Breast epithelium (tissue), 4 donors: ENCODE measurements at regions not wholly inside any gene's neighbourhood (a gene's known extent, or its start where the extent isn't known, plus 50 kb on each side); places are given as distances from the start of the nearest gene placed in this dataset.

ENCODE experiments used
- DNase-seq, 2 donors: peaks; one replicate each; pipeline ENCODE4 v3.0.0-alpha.2; 2019; ENCODE audit warnings: low spot score in 2 of 2
- H3K27ac ChIP-seq, 2 donors: fragments of 200-600 bp; sonication (generic) in 1 of 2; one replicate each; pipeline ENCODE4 v1.5.1; 2016 to 2019; ENCODE audit warnings: mild to moderate bottlenecking in 1 of 2
- H3K27me3 ChIP-seq, 2 donors: fragments of 200-600 bp; sonication (generic) in 1 of 2; one replicate each; pipeline versions ENCODE4 v1.5.1 to v1.6.0; 2017 to 2019; ENCODE audit warnings: control low read depth in 1 of 2, mild to moderate bottlenecking in 1 of 2
- H3K36me3 ChIP-seq: fragments of 200-600 bp; one replicate; pipeline ENCODE4 v1.5.1; 2019
- H3K4me1 ChIP-seq, 2 donors: fragments of 200-600 bp; sonication (generic); one replicate each; pipeline ENCODE4 v1.5.1; 2016 to 2019; ENCODE audit warnings: control low read depth in 1 of 2
- H3K4me3 ChIP-seq, 3 donors: fragments of 200-600 bp; sonication (generic); 1 replicate in 2 of 3; 2 replicates in 1 of 3; pipeline ENCODE4 v1.5.1; 2016 to 2019; ENCODE audit warnings: mild to moderate bottlenecking in 3 of 3, moderate library complexity in 2 of 3
- H3K9me3 ChIP-seq, 2 donors: fragments of 200-600 bp; sonication (generic) in 1 of 2; one replicate each; pipeline ENCODE4 v1.5.1; 2016 to 2019; ENCODE audit warnings: control low read depth in 1 of 2
- POLR2A ChIP-seq: fragments of 450-650 bp; IDR thresholded peaks from one replicate; pipeline ENCODE4 v1.6.1; 2016; ENCODE audit warnings: antibody characterized with exemption, mild to moderate bottlenecking, moderate library complexity
- POLR2AphosphoS5 ChIP-seq, 3 donors: sonication (generic); formaldehyde crosslinking; IDR thresholded peaks; one replicate each; pipeline ENCODE4 v1.6.1; 2017; ENCODE audit warnings: antibody characterized with exemption in 3 of 3
- intact Hi-C: fragments of 100-400 bp; cut with DNase I; formaldehyde crosslinking; loops from one replicate; pipeline ENCODE4 v1.15.1; 2023; ENCODE audit warnings: low total_unique reads
- TF ChIP-seq, protein P1 (sequence below), 3 donors: fragments of 450-650 bp; IDR thresholded peaks; one replicate each; pipeline ENCODE4 v1.5.1; 2016 to 2017; ENCODE audit warnings: antibody characterized with exemption in 3 of 3, mild to moderate bottlenecking in 3 of 3, moderate library complexity in 3 of 3

DNA sequence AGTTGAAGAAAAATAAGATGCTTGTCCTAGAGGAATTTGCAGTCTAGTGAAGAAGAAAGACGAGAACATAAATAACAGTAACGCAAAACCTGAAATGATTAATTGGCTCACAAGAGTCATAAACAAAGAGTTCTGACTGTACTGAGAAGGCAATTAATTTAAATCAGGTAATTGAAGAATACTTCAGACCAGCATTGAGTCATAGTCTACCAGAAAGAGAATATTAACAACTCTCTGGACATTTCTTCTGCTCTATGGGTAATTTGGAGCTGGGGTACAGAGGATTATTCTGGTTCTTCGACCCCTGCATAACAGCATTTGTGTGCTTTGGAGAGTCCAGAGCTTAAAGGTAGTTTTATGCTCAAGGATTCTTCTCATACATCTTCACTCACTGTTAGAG is 390.3 kb upstream of the DCN start:
- Histone ChIP-seq H3K27me3 (no peaks in the 10 kb centered on the region), H3K4me3 (no peak overlapping the region), H3K9me3 (no peaks in the 10 kb centered on the region), H3K4me1 (no peaks in the 10 kb centered on the region), H3K27ac (no peak overlapping the region), H3K36me3 (no peaks in the 10 kb centered on the region)
- TF ChIP-seq, protein P1, sequence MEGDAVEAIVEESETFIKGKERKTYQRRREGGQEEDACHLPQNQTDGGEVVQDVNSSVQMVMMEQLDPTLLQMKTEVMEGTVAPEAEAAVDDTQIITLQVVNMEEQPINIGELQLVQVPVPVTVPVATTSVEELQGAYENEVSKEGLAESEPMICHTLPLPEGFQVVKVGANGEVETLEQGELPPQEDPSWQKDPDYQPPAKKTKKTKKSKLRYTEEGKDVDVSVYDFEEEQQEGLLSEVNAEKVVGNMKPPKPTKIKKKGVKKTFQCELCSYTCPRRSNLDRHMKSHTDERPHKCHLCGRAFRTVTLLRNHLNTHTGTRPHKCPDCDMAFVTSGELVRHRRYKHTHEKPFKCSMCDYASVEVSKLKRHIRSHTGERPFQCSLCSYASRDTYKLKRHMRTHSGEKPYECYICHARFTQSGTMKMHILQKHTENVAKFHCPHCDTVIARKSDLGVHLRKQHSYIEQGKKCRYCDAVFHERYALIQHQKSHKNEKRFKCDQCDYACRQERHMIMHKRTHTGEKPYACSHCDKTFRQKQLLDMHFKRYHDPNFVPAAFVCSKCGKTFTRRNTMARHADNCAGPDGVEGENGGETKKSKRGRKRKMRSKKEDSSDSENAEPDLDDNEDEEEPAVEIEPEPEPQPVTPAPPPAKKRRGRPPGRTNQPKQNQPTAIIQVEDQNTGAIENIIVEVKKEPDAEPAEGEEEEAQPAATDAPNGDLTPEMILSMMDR (IDR thresholded peaks at IDR 0.05) = no peak
- TF ChIP-seq POLR2A (no peak), POLR2AphosphoS5 (IDR thresholded peaks at IDR 0.05) (no peak)
- intact Hi-C loops = no loop called here
- no peak for DNase-seq

DNA sequence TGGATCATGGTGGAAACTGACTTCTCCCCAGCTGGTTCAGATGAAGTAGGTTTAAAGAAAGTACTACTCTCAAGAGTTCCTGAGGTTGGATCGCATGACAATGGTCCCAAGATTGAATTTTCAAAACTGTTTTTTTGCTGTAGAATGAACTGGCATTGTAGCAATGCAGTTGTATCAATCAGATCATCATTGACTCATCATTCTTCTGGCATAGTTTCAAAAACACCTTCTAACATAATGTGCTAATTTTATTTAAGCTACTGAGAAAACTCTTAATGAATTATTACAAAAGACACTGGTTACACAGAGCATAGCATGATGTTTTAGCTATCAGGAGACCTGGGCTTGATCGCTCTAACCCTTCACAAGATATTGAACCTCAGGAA is 384.5 kb upstream of the DCN start:
- Histone ChIP-seq H3K36me3 (no peaks in the 10 kb centered on the region), H3K9me3 (no peaks in the 10 kb centered on the region), H3K27ac (no peak overlapping the region), H3K4me3 (no peak overlapping the region), H3K4me1 (no peaks in the 10 kb centered on the region), H3K27me3 (no peaks in the 10 kb centered on the region)
- TF ChIP-seq, protein P1 (IDR thresholded peaks at IDR 0.05) = no peak
- no peak for TF ChIP-seq POLR2A
- no peak for TF ChIP-seq POLR2AphosphoS5 (IDR thresholded peaks at IDR 0.05)
- intact Hi-C loops = no loop called here
- DNase-seq = no peak

DNA sequence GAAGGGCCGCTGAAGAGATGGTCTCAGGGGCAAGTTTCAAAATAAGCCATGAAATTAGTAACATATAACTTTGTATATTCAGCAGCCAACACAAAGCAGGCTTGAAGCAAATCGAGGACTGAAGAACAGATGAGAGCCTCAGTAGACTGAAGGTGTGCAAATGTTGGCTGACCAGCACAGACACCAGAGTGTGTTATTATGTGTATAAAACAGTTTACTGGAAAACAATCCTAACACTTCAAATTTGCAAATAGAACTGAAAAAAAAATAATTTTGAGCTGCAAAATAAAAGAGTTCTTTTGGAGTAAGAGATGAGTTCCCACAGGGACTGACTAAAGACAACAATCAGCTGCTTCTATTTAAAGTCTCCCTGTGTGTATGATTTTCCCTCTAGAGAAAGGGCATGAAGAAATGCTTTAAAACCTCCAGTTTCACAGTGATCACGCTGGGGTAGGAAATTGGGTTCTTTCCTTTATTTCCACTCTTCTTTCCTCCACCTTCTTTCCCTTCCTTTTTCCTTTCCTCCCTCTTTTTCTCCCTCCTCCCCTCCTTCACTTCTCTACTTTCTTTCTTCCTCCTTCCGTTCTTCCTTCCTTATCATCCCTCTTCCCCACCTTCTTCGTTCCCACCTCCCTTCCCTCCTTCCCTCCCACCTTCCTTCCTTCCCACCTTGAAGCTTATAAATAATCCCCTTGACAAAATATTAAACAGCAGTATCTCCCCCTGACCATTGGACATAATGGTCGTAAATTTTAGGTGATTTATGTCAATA is 383.9 kb upstream of the DCN start:
- TF ChIP-seq POLR2AphosphoS5 (IDR thresholded peaks at IDR 0.05) (no peak), POLR2A (no peak)
- TF ChIP-seq, protein P1 (IDR thresholded peaks at IDR 0.05) = no peak
- intact Hi-C loops = no loop called here
- H3K36me3 ChIP-seq = no peaks in the 10 kb centered on the region

DNA sequence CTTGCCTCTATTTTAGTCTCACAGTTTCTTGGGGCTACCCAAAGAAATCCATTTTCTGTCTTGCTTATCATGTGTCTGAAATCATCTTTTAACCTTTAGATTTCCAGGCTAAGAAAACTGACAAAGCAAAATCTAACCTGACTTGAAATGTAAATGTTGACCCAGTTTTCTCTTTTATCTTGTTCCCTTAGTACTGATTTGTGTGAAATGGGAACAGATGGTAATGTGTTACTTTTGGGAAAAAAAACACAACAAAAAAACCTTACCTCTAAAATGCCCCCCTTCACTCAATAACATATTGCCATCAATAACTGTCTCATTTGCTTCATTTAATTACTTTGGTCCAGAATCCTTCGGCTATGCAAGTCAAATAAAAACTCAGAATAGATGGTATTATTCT is 383.2 kb upstream of the DCN start:
- no peak overlapping the region for H3K27ac ChIP-seq
- H3K27me3 ChIP-seq = no peaks in the 10 kb centered on the region
- no peaks in the 10 kb centered on the region for H3K36me3 ChIP-seq
- TF ChIP-seq POLR2A (no peak), POLR2AphosphoS5 (IDR thresholded peaks at IDR 0.05) (no peak)
- TF ChIP-seq, protein P1 (IDR thresholded peaks at IDR 0.05) = no peak
- no peak overlapping the region for H3K4me3 ChIP-seq
- intact Hi-C loops = no loop called here
- H3K9me3 ChIP-seq = no peaks in the 10 kb centered on the region
- no peaks in the 10 kb centered on the region for H3K4me1 ChIP-seq
- no peak for DNase-seq

More for the DNA sequence above, 383.9 kb upstream of the DCN start:
- Histone ChIP-seq H3K27ac (no peak overlapping the region), H3K9me3 (no peaks in the 10 kb centered on the region), H3K4me3 (no peak overlapping the region), H3K4me1 (no peaks in the 10 kb centered on the region), H3K27me3 (no peaks in the 10 kb centered on the region)
- no peak for DNase-seq

DNA sequence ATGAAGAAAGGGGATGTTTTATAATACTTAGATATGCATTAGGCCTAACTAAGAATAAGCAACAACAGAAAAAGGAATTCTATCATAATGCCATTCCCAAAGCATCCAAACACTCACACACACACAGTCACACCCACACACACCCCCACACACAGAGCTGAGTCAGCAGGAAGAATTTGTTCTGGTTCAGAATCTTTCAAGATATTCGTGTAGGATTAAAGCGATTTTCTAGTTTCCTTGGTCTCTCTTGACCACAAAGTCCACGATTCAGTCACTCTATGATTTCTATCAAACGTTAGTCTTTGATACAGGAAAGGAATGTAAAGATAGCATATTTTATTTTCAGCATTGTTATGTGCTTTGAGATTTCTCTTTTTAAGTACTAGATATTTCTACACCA is 382.6 kb upstream of the DCN start:
- TF ChIP-seq POLR2A (no peak), POLR2AphosphoS5 (IDR thresholded peaks at IDR 0.05) (no peak)
- TF ChIP-seq, protein P1 (IDR thresholded peaks at IDR 0.05) = no peak
- DNase-seq = no peak
- H3K4me1 ChIP-seq = no peaks in the 10 kb centered on the region
- no peaks in the 10 kb centered on the region for H3K36me3 ChIP-seq
- no peak overlapping the region for H3K4me3 ChIP-seq
- H3K9me3 ChIP-seq = no peaks in the 10 kb centered on the region
- no peaks in the 10 kb centered on the region for H3K27me3 ChIP-seq
- H3K27ac ChIP-seq = no peak overlapping the region
- intact Hi-C loops = no loop called here
